Ectodermal cell (in vitro differentiated cells): ENCODE measurements at regions not wholly inside any gene's neighbourhood (a gene's known extent, or its start where the extent isn't known, plus 50 kb on each side); places are given as distances from the start of the nearest gene placed in this dataset.

Experiments used
- H3K27ac ChIP-seq: 2 replicates; pipeline ENCODE4 v1.7.0; 2013; ENCODE audit warnings: mild to moderate bottlenecking, low read depth, low read length; ENCODE audit not compliant: insufficient read depth, poor library complexity, severe bottlenecking
- H3K27me3 ChIP-seq: 2 replicates; pipeline ENCODE4 v1.7.0; 2013; ENCODE audit warnings: mild to moderate bottlenecking, low read length; ENCODE audit not compliant: insufficient read depth, control insufficient read depth, poor library complexity, severe bottlenecking
- H3K36me3 ChIP-seq: one replicate; pipeline ENCODE4 v1.7.0; 2013; ENCODE audit warnings: low read length; ENCODE audit not compliant: control insufficient read depth, insufficient read depth
- H3K4me1 ChIP-seq: one replicate; pipeline ENCODE4 v1.7.0; 2013; ENCODE audit warnings: low read length; ENCODE audit not compliant: control insufficient read depth, insufficient read depth
- H3K4me3 ChIP-seq: 2 replicates; pipeline ENCODE4 v1.7.0; 2013; ENCODE audit warnings: low read depth, low read length, control low read depth; ENCODE audit not compliant: insufficient read depth
- H3K9me3 ChIP-seq: 2 replicates; pipeline ENCODE4 v1.7.0; 2013; ENCODE audit warnings: mild to moderate bottlenecking, low read length, moderate library complexity; ENCODE audit not compliant: control insufficient read depth
- WGBS, 2 experiments: methylation state at CpG; one replicate each; pipeline ENCODE4 v1.1.7; 2013; ENCODE audit warnings: missing lambda C conversion rate in 2 of 2; 5-methylcytosine and 5-hydroxymethylcytosine counted together

DNA sequence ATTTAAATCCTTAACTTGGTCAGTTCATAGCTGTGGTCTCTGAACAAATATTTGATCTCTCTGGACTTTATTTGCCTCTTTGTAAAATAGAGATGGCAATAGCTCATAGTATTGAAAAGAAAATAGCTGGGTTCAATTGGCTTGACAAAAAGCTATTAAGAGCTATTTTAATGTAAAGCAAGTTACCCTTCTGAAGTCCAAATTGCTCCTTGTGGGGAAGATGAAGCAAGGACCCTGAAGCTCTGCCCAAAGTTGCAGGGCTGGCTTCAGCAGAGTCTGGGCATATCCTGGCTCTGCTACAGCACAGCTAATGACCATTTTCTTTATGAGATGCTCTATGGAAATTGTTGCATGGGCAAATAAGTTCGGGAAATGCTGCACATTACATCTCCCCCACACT is 484.5 kb downstream of the TDRD3 start:
- 69 to 89% methylated on average over 1 of the region's 1 CpG for WGBS, 2 experiments
- Histone ChIP-seq H3K4me1 (no peaks in the 10 kb centered on the region), H3K4me3 (no peak overlapping the region), H3K9me3 (no peaks in the 10 kb centered on the region), H3K36me3 (no peaks in the 10 kb centered on the region), H3K27ac (no peak overlapping the region), H3K27me3 (no peaks in the 10 kb centered on the region)

DNA sequence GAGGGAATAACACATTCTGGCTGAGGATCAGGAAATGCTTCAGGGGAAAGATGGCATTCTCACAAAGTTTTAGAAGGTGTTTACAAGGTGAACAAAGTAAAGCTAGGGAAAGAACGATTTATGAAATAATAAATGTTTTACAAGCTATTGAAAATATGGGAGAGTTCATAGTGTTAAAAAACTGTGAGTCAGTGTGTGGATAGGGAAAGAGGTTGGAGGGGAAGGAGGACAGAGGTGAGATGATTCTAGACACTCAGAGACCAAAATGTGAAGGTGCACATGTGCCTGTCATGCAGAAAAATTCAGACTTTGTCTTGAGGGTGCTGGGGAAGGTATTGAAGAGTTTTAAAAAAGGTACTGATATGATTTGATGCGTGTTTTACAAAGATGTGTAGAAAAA is 476.1 kb downstream of the TDRD3 start:
- Histone ChIP-seq H3K9me3 (no peaks in the 10 kb centered on the region), H3K4me1 (no peaks in the 10 kb centered on the region), H3K4me3 (no peak overlapping the region), H3K27me3 (no peaks in the 10 kb centered on the region), H3K36me3 (no peaks in the 10 kb centered on the region), H3K27ac (no peak overlapping the region)
- 87 to 91% methylated on average over 1 to 2 of the region's 2 CpGs for WGBS, 2 experiments

DNA sequence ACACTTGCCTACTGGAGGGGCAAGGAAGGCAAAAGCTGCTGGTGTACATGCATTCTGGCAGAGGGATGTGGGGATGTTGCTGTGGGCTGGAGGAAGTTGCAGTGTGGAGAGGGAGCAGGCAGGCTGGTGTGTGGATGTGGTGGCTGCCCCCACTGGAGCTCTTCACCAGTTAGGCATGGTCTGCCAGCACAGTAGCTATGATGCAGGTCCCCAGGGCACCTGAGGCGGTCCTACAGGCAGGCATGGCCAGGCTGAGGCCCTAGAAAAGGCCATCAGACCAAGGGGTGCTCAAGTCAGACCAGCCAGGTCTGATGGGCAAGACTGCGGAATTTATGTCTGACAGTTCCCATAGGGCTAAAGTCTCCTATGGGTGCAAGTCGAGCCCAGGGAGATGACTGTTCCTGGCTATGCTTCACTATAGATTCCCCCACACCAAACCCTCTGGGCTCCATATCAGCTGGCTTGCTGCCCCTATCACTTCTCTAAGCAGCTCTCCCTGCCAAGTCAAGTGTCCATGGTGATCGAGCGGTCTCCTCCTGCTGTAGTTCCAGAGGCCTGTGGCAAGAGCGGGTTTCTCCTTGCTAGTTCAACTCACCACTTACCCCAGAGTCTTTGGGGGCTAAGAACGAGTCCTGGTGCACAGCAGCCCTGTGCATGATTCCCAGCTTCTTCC is 473.1 kb downstream of the TDRD3 start:
- Histone ChIP-seq H3K27me3 (no peaks in the 10 kb centered on the region), H3K9me3 (no peaks in the 10 kb centered on the region), H3K36me3 (no peaks in the 10 kb centered on the region), H3K27ac (no peak overlapping the region), H3K4me3 (no peak overlapping the region), H3K4me1 (no peaks in the 10 kb centered on the region)
- WGBS, 2 experiments: 93 to 95% methylated on average over 7 of the region's 7 CpGs

DNA sequence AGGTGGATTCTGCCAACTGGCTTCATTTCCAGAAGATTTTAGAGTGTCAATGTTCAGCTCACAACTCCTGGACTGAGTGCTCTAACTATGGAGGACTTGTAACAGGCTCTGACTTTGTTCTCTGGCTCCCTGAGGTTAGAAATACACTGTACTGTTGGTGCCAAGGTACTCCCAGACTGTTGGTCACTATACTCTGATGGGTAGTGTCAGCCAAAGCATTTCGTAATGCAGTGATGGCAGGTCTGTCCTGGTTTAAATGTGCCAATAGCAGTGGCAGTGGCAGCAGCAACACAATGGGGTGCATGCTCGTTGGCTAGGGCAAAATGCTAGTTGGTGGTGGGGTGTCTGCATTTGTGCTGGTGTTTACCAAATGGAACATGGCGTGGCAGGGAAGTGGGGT is 472.2 kb downstream of the TDRD3 start:
- no peaks in the 10 kb centered on the region for H3K4me1 ChIP-seq
- no peaks in the 10 kb centered on the region for H3K9me3 ChIP-seq
- no peak overlapping the region for H3K27ac ChIP-seq
- 91 to 92% methylated on average over 3 of the region's 3 CpGs for WGBS, 2 experiments
- no peaks in the 10 kb centered on the region for H3K36me3 ChIP-seq
- no peaks in the 10 kb centered on the region for H3K27me3 ChIP-seq
- no peak overlapping the region for H3K4me3 ChIP-seq

DNA sequence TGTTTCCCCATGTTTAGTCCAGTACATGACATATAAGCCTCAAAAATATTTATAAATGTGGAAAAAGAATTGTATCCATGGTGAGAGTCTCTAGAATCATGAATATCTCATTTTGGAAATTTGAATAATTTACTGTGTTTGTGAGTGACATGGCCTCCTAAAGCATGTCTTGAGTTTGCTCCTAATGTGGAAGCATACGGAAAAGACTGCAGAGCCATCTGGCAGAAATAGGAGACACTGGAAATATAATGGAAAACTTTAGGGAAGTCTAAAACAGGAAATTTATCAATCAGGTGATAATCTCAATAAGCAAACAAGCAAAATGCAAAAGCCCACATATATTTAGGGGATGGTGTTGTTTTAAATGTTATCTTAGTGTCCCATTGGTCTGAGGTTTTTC is 465.0 kb downstream of the TDRD3 start:
- WGBS, 2 experiments: 97 to 100% methylated on average over 1 of the region's 1 CpG
- no peaks in the 10 kb centered on the region for H3K36me3 ChIP-seq

DNA sequence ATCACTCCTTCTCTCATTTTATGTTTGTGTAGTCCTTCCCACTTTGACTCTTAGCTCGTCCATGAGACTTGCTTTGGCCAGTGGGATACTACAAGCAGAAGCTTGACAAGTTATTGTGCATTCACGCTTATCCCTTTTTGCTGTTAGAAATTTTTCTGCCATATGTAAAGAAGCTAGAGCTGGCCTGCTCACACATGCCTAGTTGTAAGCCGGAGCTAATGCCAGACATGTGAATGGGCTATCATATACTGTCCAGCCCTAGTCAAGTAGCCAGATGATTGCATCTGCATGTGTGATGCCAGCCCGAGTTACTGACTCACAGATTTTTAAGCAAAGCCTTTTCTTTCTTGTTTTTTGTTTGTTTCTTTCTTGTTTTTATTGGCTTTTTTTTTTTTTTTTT is 460.7 kb downstream of the TDRD3 start:
- WGBS, 2 experiments: 92 to 93% methylated on average over 4 of the region's 4 CpGs

More for the DNA sequence above, 465.0 kb downstream of the TDRD3 start:
- no peaks in the 10 kb centered on the region for H3K27me3 ChIP-seq
- no peak overlapping the region for H3K4me3 ChIP-seq
- H3K9me3 ChIP-seq: no peaks in the 10 kb centered on the region
- no peaks in the 10 kb centered on the region for H3K4me1 ChIP-seq
- H3K27ac ChIP-seq: no peak overlapping the region

DNA sequence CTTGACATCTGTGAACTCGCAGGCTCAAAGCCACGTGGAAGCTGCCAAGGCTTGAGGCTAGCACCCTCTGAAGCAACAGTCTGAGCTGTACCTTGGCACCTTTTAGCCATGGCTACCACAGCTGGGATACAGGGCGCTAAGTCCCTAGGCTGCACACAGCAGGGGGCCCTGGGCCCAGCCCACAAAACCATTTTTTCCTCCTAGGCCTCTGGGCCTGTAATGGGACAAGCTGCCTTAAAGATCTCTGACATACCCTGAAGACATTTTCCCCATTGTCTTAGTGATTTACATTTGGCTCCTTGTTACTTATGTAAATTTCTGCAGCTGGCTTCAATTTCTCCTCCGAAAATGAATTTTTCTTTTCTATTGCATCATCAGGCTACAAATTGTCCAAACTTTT is 455.9 kb downstream of the TDRD3 start:
- Histone ChIP-seq H3K9me3 (no peaks in the 10 kb centered on the region), H3K4me3 (no peak overlapping the region), H3K36me3 (no peaks in the 10 kb centered on the region), H3K27ac (no peak overlapping the region), H3K4me1 (no peaks in the 10 kb centered on the region), H3K27me3 (no peaks in the 10 kb centered on the region)
- 93 to 94% methylated on average over 4 of the region's 4 CpGs for WGBS, 2 experiments

More for the DNA sequence above, 460.7 kb downstream of the TDRD3 start:
- H3K36me3 ChIP-seq: no peaks in the 10 kb centered on the region
- H3K9me3 ChIP-seq: no peaks in the 10 kb centered on the region
- H3K27me3 ChIP-seq: no peaks in the 10 kb centered on the region
- H3K27ac ChIP-seq: no peak overlapping the region
- no peaks in the 10 kb centered on the region for H3K4me1 ChIP-seq
- no peak overlapping the region for H3K4me3 ChIP-seq

DNA sequence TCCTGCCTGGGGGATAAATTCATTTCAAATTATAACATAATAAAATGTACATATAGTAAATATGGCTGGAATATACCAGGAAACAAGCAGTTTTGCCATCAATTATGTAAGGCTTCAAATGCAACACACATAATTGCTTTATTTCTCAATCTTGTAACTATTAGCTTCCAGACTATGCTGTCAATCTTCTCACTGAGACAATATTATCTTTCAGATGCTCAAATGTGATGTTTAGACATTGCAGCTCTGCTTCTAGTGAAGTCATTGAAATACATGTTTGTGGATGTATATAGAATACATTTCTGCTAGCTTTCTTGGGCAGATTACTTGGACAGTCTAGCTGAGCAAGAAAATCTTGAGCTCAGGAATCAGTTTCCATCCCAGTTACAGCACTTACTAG is 454.4 kb downstream of the TDRD3 start:
- H3K4me3 ChIP-seq: no peak overlapping the region
- no peak overlapping the region for H3K27ac ChIP-seq
- no peaks in the 10 kb centered on the region for H3K4me1 ChIP-seq
- H3K9me3 ChIP-seq: no peaks in the 10 kb centered on the region
- no peaks in the 10 kb centered on the region for H3K27me3 ChIP-seq
- no peaks in the 10 kb centered on the region for H3K36me3 ChIP-seq

DNA sequence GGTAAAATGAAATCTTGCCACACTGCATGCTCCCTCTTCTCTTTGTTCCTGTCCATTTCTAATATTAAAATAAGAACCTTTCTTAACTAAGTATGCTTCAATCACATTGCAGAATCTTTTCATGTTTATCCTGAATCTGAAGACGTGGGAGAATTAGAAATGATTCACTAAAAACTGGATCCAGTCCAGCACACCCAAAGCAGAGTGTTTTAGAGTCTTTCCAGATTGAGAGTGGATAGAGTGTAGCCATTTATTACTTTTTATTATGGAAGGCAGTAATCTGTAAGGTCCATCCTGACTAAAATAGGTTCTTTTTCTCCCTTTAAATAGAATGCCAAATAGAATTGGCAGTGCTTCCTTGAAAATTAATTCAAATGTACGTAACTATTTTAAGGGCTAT is 453.5 kb downstream of the TDRD3 start:
- Histone ChIP-seq H3K27me3 (no peaks in the 10 kb centered on the region), H3K4me3 (no peak overlapping the region), H3K9me3 (no peaks in the 10 kb centered on the region), H3K27ac (no peak overlapping the region), H3K4me1 (no peaks in the 10 kb centered on the region), H3K36me3 (no peaks in the 10 kb centered on the region)
- 91 to 93% methylated on average over 1 to 2 of the region's 2 CpGs for WGBS, 2 experiments

DNA sequence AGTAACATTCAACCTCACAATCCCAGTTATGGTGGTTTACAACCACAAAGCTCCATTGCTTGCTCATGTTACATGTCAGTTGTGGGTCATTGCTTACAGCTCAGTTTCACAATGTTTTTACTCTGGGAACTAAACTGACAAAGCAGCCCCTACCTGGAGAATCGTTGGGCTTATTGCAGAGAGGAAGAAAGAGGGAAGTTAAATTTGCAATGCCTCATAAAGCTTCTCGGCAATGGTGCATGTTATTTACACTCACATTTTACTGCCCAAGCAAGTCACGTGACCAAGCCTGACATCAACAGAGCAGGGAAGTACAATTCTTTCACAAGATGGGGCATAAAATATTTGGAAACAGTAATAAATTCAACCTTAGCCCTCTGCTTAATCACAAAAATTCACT is 441.6 kb downstream of the TDRD3 start:
- WGBS, 2 experiments: 94 to 96% methylated on average over 3 of the region's 3 CpGs
- Histone ChIP-seq H3K4me3 (no peak overlapping the region), H3K4me1 (no peaks in the 10 kb centered on the region), H3K36me3 (no peaks in the 10 kb centered on the region), H3K9me3 (no peaks in the 10 kb centered on the region), H3K27ac (no peak overlapping the region), H3K27me3 (no peaks in the 10 kb centered on the region)

DNA sequence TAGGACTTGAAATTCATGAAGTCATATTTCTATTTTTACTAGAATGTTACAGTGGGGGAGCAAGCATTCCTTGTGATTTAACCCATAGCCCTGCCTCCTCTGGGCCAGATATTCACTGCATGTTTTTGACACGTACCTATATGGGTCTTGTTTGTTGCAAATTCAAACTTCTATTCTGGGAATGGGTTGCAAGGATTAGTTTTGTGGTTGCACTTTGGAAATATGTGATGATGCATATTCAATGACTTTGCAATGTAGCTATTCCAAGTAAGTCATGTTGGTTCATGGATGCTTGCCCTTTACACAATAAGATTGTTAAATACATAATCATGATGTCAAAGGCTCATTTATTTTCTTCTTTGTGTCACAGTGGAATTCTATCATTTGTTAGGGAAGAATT is 440.8 kb downstream of the TDRD3 start:
- Histone ChIP-seq H3K27me3 (no peaks in the 10 kb centered on the region), H3K36me3 (no peaks in the 10 kb centered on the region), H3K9me3 (no peaks in the 10 kb centered on the region), H3K4me3 (no peak overlapping the region), H3K27ac (no peak overlapping the region), H3K4me1 (no peaks in the 10 kb centered on the region)
- 85 to 97% methylated on average over 1 of the region's 1 CpG for WGBS, 2 experiments
